Heart right ventricle (tissue), 16 donors: ENCODE measurements at regions not wholly inside any gene's neighbourhood (a gene's known extent, or its start where the extent isn't known, plus 50 kb on each side); places are given as distances from the start of the nearest gene placed in this dataset.

Experiments
- ATAC-seq, 8 donors: fragments of 200-7000 bp; cut with Tn5 transposase; one replicate each; pipeline ENCODE4 v1.9.1; 2020; ENCODE audit warnings: mild to moderate bottlenecking in 8 of 8, moderate library complexity in 8 of 8, moderate number of reproducible peaks in 1 of 8
- DNase-seq, 2 donors: peaks; one replicate each; pipeline ENCODE4 v3.0.0-alpha.2; 2020
- H3K27ac ChIP-seq, 10 donors: fragments of 200-600 bp; sonication (generic) in 2 of 10; one replicate each; pipeline versions ENCODE4 v1.5.0 to v1.8.0; 2020 to 2022; ENCODE audit warnings: mild to moderate bottlenecking in 3 of 10
- H3K27me3 ChIP-seq, 7 donors: fragments of 200-600 bp; one replicate each; pipeline ENCODE4 v1.8.0; 2021 to 2022; ENCODE audit warnings: mild to moderate bottlenecking in 2 of 7
- H3K36me3 ChIP-seq, 9 donors: fragments of 200-600 bp; sonication (generic) in 1 of 9; one replicate each; pipeline versions ENCODE4 v1.5.0 to v1.8.0; 2020 to 2022; ENCODE audit warnings: mild to moderate bottlenecking in 2 of 9
- H3K4me1 ChIP-seq, 9 donors: fragments of 200-600 bp; sonication (generic) in 1 of 9; one replicate each; pipeline versions ENCODE4 v1.5.0 to v1.8.0; 2020 to 2022; ENCODE audit warnings: mild to moderate bottlenecking in 4 of 9
- H3K4me3 ChIP-seq, 10 donors: fragments of 200-600 bp; sonication (generic) in 2 of 10; one replicate each; pipeline versions ENCODE4 v1.5.0 to v1.8.0; 2020 to 2022; ENCODE audit warnings: mild to moderate bottlenecking in 7 of 10, moderate library complexity in 2 of 10
- H3K9me3 ChIP-seq, 11 donors: fragments of 200-600 bp in 10 of 11; sonication (generic) in 2 of 11; one replicate each; pipeline versions ENCODE4 v1.5.0 to v1.8.0; 2013 to 2022; ENCODE audit warnings: mild to moderate bottlenecking in 2 of 11, control low read depth in 1 of 11, moderate library complexity in 1 of 11
- CTCF ChIP-seq, 9 donors: fragments of 200-600 bp; sonication (generic) in 2 of 9; IDR thresholded peaks; one replicate each; pipeline versions ENCODE4 v1.5.0 to v1.8.0; 2021 to 2022; ENCODE audit warnings: antibody characterized with exemption in 9 of 9, mild to moderate bottlenecking in 5 of 9, moderate library complexity in 1 of 9
- WGBS, 2 donors: extraction: QIAGEN DNeasy Blood & Tissue Kit; methylation state at CpG; one replicate each; pipeline ENCODE4 v1.1.7; 2013; ENCODE audit warnings: inconsistent platforms in 1 of 2; 5-methylcytosine and 5-hydroxymethylcytosine counted together
- intact Hi-C, 10 donors: fragments of 100-400 bp; cut with DNase I; formaldehyde crosslinking; loops; one replicate each; pipeline versions ENCODE4 v1.11.1 to v1.14.2; 2022
- donor health status: Arrhythmogenic right ventricular cardiomyopathy.
- donor health status: ischemic (EF 13 %, LVEDD 7.1; RV severe dilation, severe dysfunction).
- donor health status: healthy with polysubstance abuse.
- donor health status: DM: no; HTN: yes; CAD: no.
- donor health status: DM: no; HTN: no; CAD: no.
- donor health status: ischemic (EF 25% LVEDD 6.9; RV normal size, moderate dysfunction).
- donor health status: ischemic (EF 25% LVEDD 5.7; RV mildly dilated, moderate dysfunction).
- donor health status: healthy.
- donor health status: DM: yes; HTN: yes; CAD: no.
- donor health status: Ischemic cardiomyopathy.
- donor health status: ischemic (EF 35%, LVEDD 5.7; RV mildly dilated, moderate dysfunction).
- donor health status: nonischemic (EF 11% LVEDD 7.7; RV severe dilation, severe dysfunction).
- donor health status: DM: yes; HTN: yes; CAD: no.
- donor health status: PGD.
- donor health status: ischemic (EF 29% LVEDD 5.4; RV normal size, mild dysfunction).
- donor health status: nonischemic (EF 23%, LVEDD 6.1; RV moderate dilation, normal function).

DNA sequence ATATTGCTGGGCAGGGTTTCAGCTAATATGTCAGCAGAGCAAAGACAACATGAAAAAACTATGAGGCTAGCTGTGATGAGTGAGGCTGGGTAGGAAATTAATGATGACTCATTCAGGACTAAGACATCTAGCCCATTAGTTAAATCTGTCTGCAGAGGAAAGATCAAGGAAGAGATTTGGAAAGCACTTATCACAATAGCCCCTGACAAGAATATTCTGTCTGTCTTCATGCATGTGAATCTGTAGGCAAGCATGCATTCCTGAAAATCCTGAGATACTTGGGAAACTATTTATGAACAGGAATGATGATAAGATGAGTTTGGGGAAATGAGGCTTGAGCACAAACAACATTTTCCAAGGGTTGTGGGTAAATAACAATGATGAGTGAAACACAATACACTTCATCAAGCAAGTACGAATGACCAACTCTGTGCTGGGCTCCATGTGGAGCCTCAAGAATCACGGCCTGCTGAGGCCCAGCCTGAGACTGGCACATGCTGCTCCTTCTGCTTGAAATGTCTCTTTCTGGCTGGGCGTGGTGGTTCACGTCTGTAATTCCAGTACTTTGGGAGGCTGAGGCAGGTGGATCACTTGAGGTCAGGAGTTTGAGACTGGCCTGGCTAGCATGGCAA lies 96.5 kb upstream of the ASIC2 start:
- DNase-seq = no peak
- Histone ChIP-seq H3K27ac (no peak overlapping the region), H3K36me3 (no peaks in the 10 kb centered on the region), H3K27me3 (peaks cover 0 to 22% (median 19%) of the 10 kb centered on the region in 7 donors), H3K4me1 (no peaks in the 10 kb centered on the region), H3K4me3 (no peak overlapping the region), H3K9me3 (peaks cover 0 to 2% (median 0%) of the 10 kb centered on the region in 11 donors)
- ATAC-seq = no peak
- TF ChIP-seq CTCF (IDR thresholded peaks at IDR 0.05) = no peak
- WGBS, 2 donors = 59 to 60% methylated on average over 4 of the region's 4 CpGs
- intact Hi-C loops = no loop called here

DNA sequence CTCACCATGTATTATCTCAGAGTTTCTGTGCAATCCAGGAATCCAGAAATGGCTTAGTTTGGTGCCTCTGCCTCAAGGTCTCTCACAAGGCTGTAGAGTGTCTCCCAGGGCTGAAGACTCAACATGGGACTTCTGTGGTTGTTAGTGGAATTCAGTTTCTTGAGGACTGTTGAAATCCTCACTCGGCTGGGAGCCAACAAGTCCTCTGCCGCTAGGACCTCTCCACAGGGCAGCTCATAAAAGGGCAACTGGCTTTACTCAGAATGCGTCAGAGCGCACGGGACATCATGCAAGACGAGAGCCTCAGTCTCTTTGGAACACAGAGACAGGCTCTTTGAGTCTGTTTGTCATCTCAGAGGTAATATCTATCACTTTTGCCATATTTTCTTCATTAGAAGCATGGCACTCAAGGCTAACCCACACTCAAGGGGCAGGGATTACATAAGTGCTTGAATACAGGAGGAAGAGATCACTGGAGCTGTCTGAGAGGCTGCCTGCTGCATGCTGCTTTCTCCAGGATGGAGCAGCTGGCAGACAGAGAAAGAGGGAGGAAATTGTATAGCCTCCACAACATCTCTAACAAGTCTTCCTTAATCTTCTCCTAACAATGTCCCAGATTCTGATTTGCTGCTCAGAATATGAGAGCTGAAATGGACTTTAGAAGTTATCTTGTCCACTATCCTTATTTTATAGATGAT lies 97.5 kb upstream of the ASIC2 start:
- intact Hi-C loops = no loop called here
- H3K4me1 ChIP-seq = no peaks in the 10 kb centered on the region
- ATAC-seq (no peak), DNase-seq (no peak)
- H3K36me3 ChIP-seq = no peaks in the 10 kb centered on the region
- TF ChIP-seq CTCF (IDR thresholded peaks at IDR 0.05) = no peak
- no peak overlapping the region for H3K4me3 ChIP-seq
- H3K9me3 ChIP-seq = peaks cover 0 to 2% (median 0%) of the 10 kb centered on the region in 11 donors
- peaks cover 0 to 21% (median 19%) of the 10 kb centered on the region in 7 donors for H3K27me3 ChIP-seq
- 41 to 52% methylated on average over 6 of the region's 6 CpGs for WGBS, 2 donors
- no peak overlapping the region for H3K27ac ChIP-seq

- peaks cover 0 to 6% (median 0%) of the 10 kb centered on the region in 7 donors for H3K27me3 ChIP-seq
- no peak for ATAC-seq
- no peaks in the 10 kb centered on the region for H3K9me3 ChIP-seq
- DNase-seq = no peak
- intact Hi-C loops = no loop called here
- 53 to 55% methylated on average over 3 of the region's 3 CpGs for WGBS, 2 donors
- TF ChIP-seq CTCF (IDR thresholded peaks at IDR 0.05) = no peak
- no peak overlapping the region for H3K4me3 ChIP-seq
- H3K27ac ChIP-seq = no peak overlapping the region
- H3K4me1 ChIP-seq = no peaks in the 10 kb centered on the region
- no peaks in the 10 kb centered on the region for H3K36me3 ChIP-seq
These were observed 103.7 kb upstream of the ASIC2 start for GRCh38 chr17:33396818-33397217.

- Histone ChIP-seq H3K36me3 (no peaks in the 10 kb centered on the region), H3K9me3 (no peaks in the 10 kb centered on the region), H3K4me1 (no peaks in the 10 kb centered on the region), H3K4me3 (no peak overlapping the region), H3K27me3 (peaks cover 0 to 17% (median 5%) of the 10 kb centered on the region in 7 donors), H3K27ac (no peak overlapping the region)
- ATAC-seq (no peak), DNase-seq (no peak)
- TF ChIP-seq CTCF (IDR thresholded peaks at IDR 0.05) = no peak
- 95 to 96% methylated on average over 1 of the region's 1 CpG for WGBS, 2 donors
- intact Hi-C loops = no loop called here
These were observed 105.3 kb upstream of the ASIC2 start for GRCh38 chr17:33398386-33398785.
